ENCODE measurements at regions not wholly inside any gene's neighbourhood (a gene's known extent, or its start where the extent isn't known, plus 50 kb on each side); places are given as distances from the start of the nearest gene placed in this dataset.

DNA sequence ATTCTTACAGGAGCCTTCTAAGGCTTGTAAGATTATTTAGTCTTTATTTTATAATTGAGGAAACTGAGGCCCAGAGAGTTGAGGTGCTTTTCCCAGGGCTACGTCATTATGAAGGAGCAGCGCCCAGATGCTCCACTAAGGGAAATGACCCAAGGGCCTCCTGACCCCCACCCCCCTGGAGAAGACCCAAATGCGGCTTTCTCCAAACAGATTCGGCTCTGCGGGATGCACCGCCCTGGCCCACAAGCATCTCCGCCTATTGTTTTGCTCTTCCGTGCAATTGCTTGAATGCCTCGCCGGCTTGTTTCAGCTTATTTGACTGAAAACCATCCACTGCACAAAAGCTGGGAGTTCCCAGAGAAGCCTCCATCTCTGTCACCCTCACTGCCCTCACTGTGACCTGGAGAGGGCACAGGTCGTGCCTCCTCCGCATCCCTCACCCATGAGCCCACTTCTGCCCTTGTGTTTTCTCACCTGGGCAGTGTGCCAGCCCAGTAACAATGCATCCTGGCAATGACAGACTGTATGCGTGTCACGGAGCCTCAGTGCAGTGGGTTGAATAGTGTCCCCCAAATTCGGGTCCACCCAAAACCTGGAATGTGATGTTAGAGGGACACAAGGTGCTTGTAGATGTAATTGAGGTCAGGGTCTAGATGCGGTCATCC, 790.2 kb downstream of the TBC1D22A start:
- no peaks in the 10 kb centered on the region for H3K27me3 ChIP-seq (replicated peaks; ENCODE audit: control insufficient read depth, insufficient read depth, low read length)
- TF ChIP-seq, protein P1, sequence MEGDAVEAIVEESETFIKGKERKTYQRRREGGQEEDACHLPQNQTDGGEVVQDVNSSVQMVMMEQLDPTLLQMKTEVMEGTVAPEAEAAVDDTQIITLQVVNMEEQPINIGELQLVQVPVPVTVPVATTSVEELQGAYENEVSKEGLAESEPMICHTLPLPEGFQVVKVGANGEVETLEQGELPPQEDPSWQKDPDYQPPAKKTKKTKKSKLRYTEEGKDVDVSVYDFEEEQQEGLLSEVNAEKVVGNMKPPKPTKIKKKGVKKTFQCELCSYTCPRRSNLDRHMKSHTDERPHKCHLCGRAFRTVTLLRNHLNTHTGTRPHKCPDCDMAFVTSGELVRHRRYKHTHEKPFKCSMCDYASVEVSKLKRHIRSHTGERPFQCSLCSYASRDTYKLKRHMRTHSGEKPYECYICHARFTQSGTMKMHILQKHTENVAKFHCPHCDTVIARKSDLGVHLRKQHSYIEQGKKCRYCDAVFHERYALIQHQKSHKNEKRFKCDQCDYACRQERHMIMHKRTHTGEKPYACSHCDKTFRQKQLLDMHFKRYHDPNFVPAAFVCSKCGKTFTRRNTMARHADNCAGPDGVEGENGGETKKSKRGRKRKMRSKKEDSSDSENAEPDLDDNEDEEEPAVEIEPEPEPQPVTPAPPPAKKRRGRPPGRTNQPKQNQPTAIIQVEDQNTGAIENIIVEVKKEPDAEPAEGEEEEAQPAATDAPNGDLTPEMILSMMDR (IDR thresholded peaks at IDR 0.05; ENCODE audit: insufficient read depth, low read length, poor library complexity, severe bottlenecking), result no peak
- H3K4me3 ChIP-seq (replicated peaks; ENCODE audit: low read depth, low read length), result no peak overlapping the region
- H3K36me3 ChIP-seq (ENCODE audit: control insufficient read depth, insufficient read depth, low read length), result no peaks in the 10 kb centered on the region
- DNase-seq (ENCODE audit: extremely low read depth, insufficient read length), result no peak

DNA sequence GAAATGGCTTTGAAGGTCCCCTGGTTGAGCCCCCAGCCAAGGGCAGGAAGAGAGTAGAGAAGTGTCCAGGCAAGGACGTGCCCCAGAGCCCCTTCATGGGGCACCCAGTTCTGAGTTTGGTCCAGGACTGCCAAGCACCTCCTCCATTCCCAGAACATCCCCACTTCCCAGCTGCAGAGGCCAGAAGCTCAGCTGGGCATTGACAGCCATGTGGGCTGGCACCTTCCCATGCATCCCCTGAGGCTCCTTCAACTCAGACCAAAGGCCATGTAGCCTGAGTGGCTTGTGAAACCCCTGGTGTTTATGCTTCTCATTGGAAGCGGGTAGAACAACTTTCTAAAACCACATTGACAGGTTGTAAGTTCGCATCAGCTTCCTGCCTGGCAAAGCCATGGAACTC, 789.6 kb downstream of the TBC1D22A start:
- DNase-seq (ENCODE audit: extremely low read depth, insufficient read length), result no peak
- Histone ChIP-seq H3K4me3 (replicated peaks; ENCODE audit: low read depth, low read length) (no peak overlapping the region), H3K36me3 (ENCODE audit: control insufficient read depth, insufficient read depth, low read length) (no peaks in the 10 kb centered on the region), H3K27me3 (replicated peaks; ENCODE audit: control insufficient read depth, insufficient read depth, low read length) (no peaks in the 10 kb centered on the region)
- TF ChIP-seq, protein P1 (IDR thresholded peaks at IDR 0.05; ENCODE audit: insufficient read depth, low read length, poor library complexity, severe bottlenecking), result no peak

DNA sequence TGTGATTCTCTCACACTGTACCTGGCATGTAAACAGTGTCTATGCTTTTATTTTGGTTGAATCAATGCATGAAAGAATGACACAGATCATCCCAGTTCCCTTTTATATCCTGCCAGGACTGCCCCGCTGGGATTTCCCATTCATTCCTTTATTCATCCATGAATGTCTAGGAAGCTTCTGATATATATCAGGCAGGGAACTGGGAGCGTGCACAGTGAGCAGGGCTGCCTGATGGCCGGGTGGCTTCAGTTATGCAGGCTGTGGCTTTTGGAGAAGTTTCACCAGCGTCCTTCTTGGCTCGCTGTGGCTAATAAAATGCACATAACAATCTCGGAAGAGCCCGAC, 789.0 kb downstream of the TBC1D22A start:
- Histone ChIP-seq H3K27me3 (replicated peaks; ENCODE audit: control insufficient read depth, insufficient read depth, low read length) (no peaks in the 10 kb centered on the region), H3K36me3 (ENCODE audit: control insufficient read depth, insufficient read depth, low read length) (no peaks in the 10 kb centered on the region), H3K4me3 (replicated peaks; ENCODE audit: low read depth, low read length) (no peak overlapping the region)
- no peak for DNase-seq (ENCODE audit: extremely low read depth, insufficient read length)
- TF ChIP-seq, protein P1 (IDR thresholded peaks at IDR 0.05; ENCODE audit: insufficient read depth, low read length, poor library complexity, severe bottlenecking), result no peak

DNA sequence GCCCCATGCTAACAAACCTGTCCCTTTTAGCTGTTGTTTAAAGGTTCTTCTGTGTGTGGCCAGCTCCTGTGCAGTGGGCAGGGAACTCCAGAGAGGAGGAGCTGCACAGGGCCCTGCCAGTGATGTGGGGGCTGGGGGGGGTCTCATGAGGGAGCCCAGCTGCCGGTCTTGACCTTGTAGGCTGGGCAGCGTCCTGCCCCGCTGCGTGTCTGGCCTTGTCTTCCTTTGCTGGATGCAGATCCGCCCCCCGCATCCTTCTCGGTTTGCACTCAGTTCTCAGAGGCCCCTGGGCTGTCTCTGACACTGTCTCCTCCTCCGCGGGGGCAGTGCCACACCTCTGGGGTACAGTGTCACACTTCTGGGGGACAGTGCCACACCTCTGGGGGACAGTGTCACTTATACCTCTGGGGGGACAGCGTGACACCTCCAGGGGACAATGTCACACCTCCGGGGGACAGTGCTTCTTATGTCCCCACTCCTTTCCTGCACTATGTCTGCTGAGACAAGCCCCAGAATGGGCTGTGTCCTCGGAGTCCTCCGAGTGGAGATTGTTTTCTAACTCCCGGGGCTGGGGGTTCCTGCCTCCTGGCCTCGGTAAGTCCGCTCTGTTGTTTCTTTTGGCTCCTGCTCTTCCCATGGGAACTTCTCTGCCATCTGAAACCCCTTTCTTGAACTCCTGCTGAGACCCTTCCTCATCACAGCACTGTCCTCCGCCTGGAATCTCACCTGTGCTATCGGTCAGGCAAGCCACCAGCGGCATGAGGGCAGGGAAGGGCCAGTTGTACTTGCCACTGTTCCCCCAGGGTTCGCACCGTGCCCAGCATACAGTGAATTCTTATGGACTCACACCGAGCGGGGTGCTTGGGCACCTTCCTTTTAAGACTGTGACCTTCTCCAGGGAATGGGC, 788.3 kb downstream of the TBC1D22A start:
- Histone ChIP-seq H3K27me3 (replicated peaks; ENCODE audit: control insufficient read depth, insufficient read depth, low read length) (no peaks in the 10 kb centered on the region), H3K36me3 (ENCODE audit: control insufficient read depth, insufficient read depth, low read length) (no peaks in the 10 kb centered on the region), H3K4me3 (replicated peaks; ENCODE audit: low read depth, low read length) (no peak overlapping the region)
- TF ChIP-seq, protein P1 (IDR thresholded peaks at IDR 0.05; ENCODE audit: insufficient read depth, low read length, poor library complexity, severe bottlenecking), result no peak
- DNase-seq (ENCODE audit: extremely low read depth, insufficient read length), result no peak

DNA sequence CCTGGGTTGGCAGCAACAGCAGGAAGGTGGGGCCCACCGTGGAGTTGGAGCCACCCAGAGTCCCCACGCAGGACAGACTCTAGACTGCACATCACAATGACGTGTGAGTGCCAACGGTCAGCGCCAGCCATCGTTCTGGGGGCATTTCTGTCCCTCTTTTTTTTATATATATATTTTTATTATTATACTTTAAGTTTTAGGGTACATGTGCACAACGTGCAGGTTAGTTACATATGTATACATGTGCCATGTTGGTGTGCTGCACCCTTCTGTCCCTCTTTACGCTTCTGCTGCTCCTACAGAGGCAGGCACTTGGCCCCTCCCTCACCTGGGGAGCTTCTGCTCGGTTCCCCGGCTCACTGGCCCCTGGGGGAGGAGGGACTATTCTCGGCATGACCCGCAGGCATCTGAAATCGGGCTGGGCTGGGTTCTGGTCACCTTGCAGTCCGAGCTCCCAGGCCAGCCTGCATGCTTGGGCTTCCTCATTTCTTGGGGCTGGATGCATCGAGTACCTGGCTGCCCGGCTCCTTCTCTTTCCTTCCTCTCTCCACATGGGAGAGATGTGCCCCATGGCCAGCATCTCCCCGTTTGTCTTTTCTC, 787.4 kb downstream of the TBC1D22A start:
- no peak for DNase-seq (ENCODE audit: extremely low read depth, insufficient read length)
- Histone ChIP-seq H3K4me3 (replicated peaks; ENCODE audit: low read depth, low read length) (no peak overlapping the region), H3K36me3 (ENCODE audit: control insufficient read depth, insufficient read depth, low read length) (no peaks in the 10 kb centered on the region), H3K27me3 (replicated peaks; ENCODE audit: control insufficient read depth, insufficient read depth, low read length) (no peaks in the 10 kb centered on the region)
- TF ChIP-seq, protein P1 (IDR thresholded peaks at IDR 0.05; ENCODE audit: insufficient read depth, low read length, poor library complexity, severe bottlenecking), result no peak
